ENCODE measurements at regions not wholly inside any gene's neighbourhood (a gene's known extent, or its start where the extent isn't known, plus 50 kb on each side); places are given as distances from the start of the nearest gene placed in this dataset.

DNA sequence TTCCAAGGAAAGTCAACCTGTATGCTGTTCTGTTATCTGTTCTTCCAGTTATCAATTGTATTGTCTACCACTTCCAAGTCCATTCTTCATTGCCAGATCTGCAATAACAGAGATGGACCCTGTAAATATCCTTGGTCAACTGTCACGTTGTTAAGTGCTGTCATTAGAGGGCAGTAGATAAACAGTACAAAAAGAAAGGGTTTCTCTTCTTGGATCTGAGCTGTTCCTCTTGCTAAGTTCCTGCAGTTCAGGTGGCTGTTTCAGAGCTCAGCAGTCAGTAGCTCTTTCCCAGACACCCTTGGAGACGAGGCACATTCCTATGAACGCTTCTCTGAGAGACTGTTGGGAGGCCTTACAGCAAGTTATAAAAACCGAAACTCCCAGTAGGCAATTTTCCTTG is 957.1 kb upstream of the CHAC2 start:
- H3K9ac ChIP-seq: no peak overlapping the region
- H3K4me3 ChIP-seq (ENCODE audit: low read depth, low read length): no peak overlapping the region
- H3K4me2 ChIP-seq (ENCODE audit: low read length): no peak overlapping the region
- no peaks in the 10 kb centered on the region for H3K79me2 ChIP-seq
- no peaks in the 10 kb centered on the region for H3K4me1 ChIP-seq
- H3K36me3 ChIP-seq (ENCODE audit: control insufficient read depth, insufficient read depth, low read length): no peaks in the 10 kb centered on the region
- TF ChIP-seq, protein P1, sequence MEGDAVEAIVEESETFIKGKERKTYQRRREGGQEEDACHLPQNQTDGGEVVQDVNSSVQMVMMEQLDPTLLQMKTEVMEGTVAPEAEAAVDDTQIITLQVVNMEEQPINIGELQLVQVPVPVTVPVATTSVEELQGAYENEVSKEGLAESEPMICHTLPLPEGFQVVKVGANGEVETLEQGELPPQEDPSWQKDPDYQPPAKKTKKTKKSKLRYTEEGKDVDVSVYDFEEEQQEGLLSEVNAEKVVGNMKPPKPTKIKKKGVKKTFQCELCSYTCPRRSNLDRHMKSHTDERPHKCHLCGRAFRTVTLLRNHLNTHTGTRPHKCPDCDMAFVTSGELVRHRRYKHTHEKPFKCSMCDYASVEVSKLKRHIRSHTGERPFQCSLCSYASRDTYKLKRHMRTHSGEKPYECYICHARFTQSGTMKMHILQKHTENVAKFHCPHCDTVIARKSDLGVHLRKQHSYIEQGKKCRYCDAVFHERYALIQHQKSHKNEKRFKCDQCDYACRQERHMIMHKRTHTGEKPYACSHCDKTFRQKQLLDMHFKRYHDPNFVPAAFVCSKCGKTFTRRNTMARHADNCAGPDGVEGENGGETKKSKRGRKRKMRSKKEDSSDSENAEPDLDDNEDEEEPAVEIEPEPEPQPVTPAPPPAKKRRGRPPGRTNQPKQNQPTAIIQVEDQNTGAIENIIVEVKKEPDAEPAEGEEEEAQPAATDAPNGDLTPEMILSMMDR (IDR thresholded peaks at IDR 0.05): peak; percentile 65
- no peaks in the 10 kb centered on the region for H3K27me3 ChIP-seq (ENCODE audit: control insufficient read depth, insufficient read depth, low read length)
- H3K9me3 ChIP-seq (ENCODE audit: control insufficient read depth, low read length): no peaks in the 10 kb centered on the region
- H2AFZ ChIP-seq: peak overlapping the region; percentile 35
- H3K27ac ChIP-seq: no peak overlapping the region

DNA sequence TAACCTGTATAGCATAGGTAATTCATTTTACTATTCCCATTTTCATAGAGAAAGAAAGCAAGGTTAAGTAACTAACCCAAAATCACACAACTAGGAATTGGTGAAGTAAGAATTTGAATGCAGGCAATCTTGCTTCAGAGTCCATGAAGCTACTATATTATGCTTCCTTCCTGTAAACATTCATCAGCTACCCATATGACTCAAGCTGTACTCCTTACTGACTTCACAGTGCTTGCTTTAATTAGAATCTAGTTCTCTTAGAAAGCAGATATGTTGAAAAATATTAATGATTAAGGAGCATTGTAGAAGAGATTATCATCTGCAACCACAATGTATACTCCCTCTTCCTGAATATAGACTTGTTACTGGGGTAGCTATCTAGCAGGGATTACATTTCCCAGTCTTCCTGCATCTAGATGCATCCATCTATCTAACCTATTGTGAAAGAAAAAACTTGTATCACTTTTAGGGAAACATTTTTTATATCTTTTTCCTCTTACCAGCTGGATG is 961.6 kb upstream of the CHAC2 start:
- no peaks in the 10 kb centered on the region for H3K4me1 ChIP-seq
- H3K9ac ChIP-seq: no peak overlapping the region
- no peaks in the 10 kb centered on the region for H3K27me3 ChIP-seq (ENCODE audit: control insufficient read depth, insufficient read depth, low read length)
- H3K36me3 ChIP-seq (ENCODE audit: control insufficient read depth, insufficient read depth, low read length): no peaks in the 10 kb centered on the region
- no peak overlapping the region for H3K4me3 ChIP-seq (ENCODE audit: low read depth, low read length)
- H3K79me2 ChIP-seq: no peaks in the 10 kb centered on the region
- H3K27ac ChIP-seq: no peak overlapping the region
- H2AFZ ChIP-seq: no peak overlapping the region
- no peak overlapping the region for H3K4me2 ChIP-seq (ENCODE audit: low read length)
- TF ChIP-seq, protein P1 (IDR thresholded peaks at IDR 0.05): no peak
- H3K9me3 ChIP-seq (ENCODE audit: control insufficient read depth, low read length): no peaks in the 10 kb centered on the region

DNA sequence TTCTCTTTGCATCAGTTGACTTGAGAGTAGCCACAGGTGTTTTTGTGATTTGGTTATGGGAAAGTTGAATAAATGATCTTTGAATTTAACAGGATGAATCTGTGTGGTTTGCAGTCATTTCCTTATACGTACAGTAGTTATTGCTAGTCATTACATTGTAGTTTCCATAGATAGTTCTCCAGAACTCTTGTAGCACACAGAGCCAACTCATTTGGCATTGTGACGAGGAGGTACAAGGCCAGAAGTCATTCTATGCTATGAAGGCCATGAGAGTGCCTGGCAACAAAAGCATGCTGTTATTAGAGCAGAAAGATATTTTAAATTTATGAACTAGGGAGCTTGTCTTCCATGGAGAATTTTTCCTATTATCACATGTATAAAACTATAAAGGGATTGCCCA is 973.0 kb upstream of the CHAC2 start:
- Histone ChIP-seq H3K79me2 (no peaks in the 10 kb centered on the region), H3K27ac (no peak overlapping the region), H3K9ac (no peak overlapping the region), H3K9me3 (ENCODE audit: control insufficient read depth, low read length) (no peaks in the 10 kb centered on the region), H3K27me3 (ENCODE audit: control insufficient read depth, insufficient read depth, low read length) (no peaks in the 10 kb centered on the region), H3K36me3 (ENCODE audit: control insufficient read depth, insufficient read depth, low read length) (no peaks in the 10 kb centered on the region), H3K4me1 (no peaks in the 10 kb centered on the region), H2AFZ (no peak overlapping the region), H3K4me2 (ENCODE audit: low read length) (no peak overlapping the region), H3K4me3 (ENCODE audit: low read depth, low read length) (no peak overlapping the region)
- TF ChIP-seq, protein P1 (IDR thresholded peaks at IDR 0.05): no peak

DNA sequence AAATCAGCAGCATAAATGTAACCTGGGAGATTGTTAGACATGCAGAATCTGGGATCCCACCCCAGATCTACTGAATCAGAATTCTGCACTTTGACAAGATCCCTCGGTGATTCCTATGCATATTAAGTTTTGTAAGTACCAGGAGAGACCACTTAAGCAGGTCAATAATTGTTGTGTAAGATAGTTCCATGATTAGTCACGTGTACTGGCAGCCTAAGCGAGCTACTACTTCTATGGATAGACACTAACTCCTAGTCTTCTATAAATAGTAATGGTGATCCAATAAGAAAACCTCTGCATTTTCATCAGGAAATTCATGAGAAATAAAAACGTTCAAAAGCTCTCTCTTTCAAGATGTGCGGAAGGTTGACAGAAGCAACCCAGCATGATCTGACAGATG is 988.2 kb upstream of the CHAC2 start:
- H3K27me3 ChIP-seq (ENCODE audit: control insufficient read depth, insufficient read depth, low read length): no peaks in the 10 kb centered on the region
- no peak overlapping the region for H3K4me3 ChIP-seq (ENCODE audit: low read depth, low read length)
- no peaks in the 10 kb centered on the region for H3K4me1 ChIP-seq
- H3K79me2 ChIP-seq: no peaks in the 10 kb centered on the region
- no peaks in the 10 kb centered on the region for H3K36me3 ChIP-seq (ENCODE audit: control insufficient read depth, insufficient read depth, low read length)
- no peak overlapping the region for H3K27ac ChIP-seq
- TF ChIP-seq, protein P1 (IDR thresholded peaks at IDR 0.05): no peak
- H2AFZ ChIP-seq: no peak overlapping the region
- no peak overlapping the region for H3K4me2 ChIP-seq (ENCODE audit: low read length)
- H3K9me3 ChIP-seq (ENCODE audit: control insufficient read depth, low read length): no peaks in the 10 kb centered on the region
- no peak overlapping the region for H3K9ac ChIP-seq

DNA sequence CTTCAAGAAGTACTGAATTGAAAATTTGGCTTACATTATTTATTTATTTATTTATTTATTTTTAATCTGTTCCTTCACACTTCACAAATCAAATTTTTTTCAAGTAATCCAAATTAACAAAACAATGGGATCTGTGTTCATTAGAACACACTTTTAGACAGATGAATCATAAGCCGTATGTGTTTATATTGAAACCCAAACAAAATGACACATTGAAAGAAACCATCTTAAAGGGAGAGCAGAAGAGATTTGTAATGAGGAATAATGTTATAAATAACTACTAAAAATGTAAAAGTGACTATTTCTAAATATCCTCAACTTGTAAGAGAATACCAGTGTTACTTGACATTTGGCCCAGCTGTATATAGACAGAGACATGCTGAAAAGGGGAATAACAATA is 991.0 kb upstream of the CHAC2 start:
- Histone ChIP-seq H2AFZ (no peak overlapping the region), H3K9me3 (ENCODE audit: control insufficient read depth, low read length) (no peaks in the 10 kb centered on the region), H3K4me1 (no peaks in the 10 kb centered on the region), H3K27me3 (ENCODE audit: control insufficient read depth, insufficient read depth, low read length) (no peaks in the 10 kb centered on the region), H3K4me3 (ENCODE audit: low read depth, low read length) (no peak overlapping the region), H3K4me2 (ENCODE audit: low read length) (no peak overlapping the region), H3K9ac (no peak overlapping the region), H3K79me2 (no peaks in the 10 kb centered on the region), H3K36me3 (ENCODE audit: control insufficient read depth, insufficient read depth, low read length) (no peaks in the 10 kb centered on the region), H3K27ac (no peak overlapping the region)
- TF ChIP-seq, protein P1 (IDR thresholded peaks at IDR 0.05): no peak

Measured in parathyroid adenoma (tissue), 2 donors.